Activated CD4-positive, alpha-beta T cell treated with anti-CD3 and anti-CD28 coated beads, Interleukin-2, Interleukin-4, amounts not matched to agents 100 ng/mL and 50 ng/mL, durations not matched to agents 16 hours and 8 hours (primary cell): ENCODE measurements at regions not wholly inside any gene's neighbourhood (a gene's known extent, or its start where the extent isn't known, plus 50 kb on each side); places are given as distances from the start of the nearest gene placed in this dataset.

ENCODE experiments used
- DNase-seq: peaks from one replicate; pipeline ENCODE4 v3.0.0-alpha.2; 2020; ENCODE audit warnings: low spot score

GRCh38 chr14:96617635-96618034, 115.5 kb downstream of the PAPOLA start:
- no peak for DNase-seq

DNA sequence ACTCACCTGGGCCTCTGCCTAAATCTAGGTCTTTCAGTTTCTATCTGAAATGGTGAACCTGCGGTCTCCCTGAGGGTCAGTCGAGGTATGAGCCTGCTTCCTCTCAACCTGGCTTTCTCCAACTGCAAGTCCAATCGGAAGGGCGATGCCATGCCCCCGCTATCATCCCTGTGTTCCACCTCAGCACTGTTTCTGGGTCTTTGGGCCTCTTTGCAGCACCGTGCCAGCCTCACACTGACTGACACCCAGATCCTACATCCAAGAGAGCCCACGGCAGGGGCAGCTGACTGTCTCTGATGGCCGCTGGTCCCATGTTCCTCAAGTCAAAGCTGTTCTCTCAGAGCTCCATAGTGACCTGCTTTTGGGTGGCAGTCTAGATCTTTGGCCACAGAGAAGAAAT, 120.7 kb downstream of the PAPOLA start:
- DNase-seq: no peak

DNA sequence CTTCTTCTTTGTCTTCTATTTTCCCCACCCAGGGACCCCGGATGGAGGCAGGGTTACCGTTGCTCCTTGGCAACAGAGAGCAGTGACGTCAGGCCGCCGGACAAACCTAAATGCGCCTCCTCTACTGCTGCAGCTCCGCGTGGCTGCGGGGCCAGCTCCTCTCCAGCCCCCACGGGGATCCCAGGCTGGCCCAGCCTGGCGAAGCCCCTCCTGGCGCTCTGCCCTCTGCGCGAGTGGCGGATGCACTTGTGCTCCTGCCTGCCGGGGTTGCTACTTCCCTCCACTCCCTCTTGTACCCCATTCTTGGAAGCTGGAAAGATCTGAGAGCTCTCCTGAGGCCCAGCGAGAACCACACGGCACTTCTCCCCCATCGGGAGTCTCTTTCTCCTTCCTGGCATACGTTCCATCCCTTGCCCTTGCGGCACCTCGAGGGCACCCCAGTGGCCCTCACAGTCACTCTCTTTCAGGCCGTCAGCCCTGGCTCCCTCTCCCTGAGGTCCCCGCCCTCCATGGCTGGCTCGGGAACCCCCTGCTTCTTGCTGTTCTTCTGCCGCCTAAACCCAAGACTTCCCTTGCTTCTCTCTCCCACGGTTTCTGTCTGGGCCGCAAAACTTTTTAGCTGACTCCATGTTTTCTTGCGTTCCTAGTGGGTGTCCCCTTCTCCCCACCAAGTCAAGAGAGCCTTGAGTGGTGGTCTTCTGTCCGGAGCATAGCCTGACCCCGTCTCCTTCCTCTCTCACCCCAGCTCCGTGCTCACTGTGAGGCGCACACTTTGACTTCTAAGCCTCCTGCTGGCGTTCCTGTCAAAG, 121.7 kb downstream of the PAPOLA start:
- no peak for DNase-seq

DNA sequence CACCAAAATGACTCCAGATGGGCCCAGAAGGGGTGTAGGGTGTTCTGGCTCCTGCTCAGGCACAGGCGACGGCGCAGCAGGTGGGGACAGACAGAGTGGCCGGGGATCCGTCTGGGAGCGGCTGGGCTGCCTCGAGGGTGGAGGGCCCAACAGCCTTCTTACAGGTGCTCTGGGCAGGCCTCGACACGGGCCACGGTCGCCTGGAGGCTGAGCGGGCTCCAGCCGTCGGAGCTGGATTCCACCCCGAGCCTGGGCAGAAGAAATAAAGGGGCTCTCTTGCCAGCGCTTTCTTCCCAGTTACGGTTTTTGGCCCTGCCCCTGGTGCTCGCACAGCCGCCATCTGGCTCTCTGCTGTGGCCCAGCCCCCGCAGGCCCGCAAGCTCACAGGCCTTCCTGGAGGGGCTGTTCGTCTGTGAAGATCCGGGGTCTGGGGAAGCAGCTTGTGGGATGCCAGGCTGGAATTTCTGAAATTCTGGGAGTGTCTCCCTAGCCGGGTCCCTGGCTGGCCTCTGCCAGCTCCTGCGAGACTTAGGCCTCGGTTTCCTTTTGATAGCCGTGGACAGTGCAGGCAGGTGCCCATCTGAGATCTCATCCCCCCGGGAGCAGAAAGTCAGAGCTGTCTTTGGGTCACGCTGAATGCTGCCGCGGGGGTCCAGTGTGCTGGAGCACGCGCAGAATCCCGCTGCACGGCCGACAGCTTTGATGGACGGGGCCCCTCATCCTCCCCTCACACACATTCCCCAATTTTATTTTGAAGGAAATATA, 122.7 kb downstream of the PAPOLA start:
- no peak for DNase-seq

DNA sequence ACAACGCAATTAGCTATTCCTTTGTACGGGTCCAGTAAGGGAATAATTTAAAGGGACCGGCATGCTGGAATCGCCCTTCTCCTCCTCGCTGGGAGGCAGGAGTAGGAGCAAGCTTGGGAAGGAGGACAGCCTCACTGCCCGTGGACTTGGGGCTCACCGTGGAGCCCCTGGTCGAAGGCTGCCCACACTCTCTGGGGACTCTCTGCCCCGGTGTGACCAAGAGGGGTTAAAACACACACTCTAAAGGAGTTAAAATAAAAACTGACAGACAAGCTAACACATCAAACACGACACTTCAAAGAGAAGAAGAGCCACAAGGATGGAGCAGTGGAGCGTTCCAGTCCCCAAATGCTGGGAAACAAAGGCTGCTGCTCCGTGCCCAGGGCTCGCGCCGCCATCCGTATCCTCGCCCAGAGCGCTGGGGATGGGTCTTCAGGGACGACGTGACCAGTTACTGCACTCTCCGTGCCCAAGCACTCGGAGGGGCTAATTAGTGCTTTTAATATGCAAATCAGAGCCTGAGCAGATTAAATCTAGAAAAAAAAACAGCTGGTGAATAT, 123.3 kb downstream of the PAPOLA start:
- no peak for DNase-seq

- DNase-seq: no peak
Observed at GRCh38 chr14:96626121-96626768, 124.1 kb downstream of the PAPOLA start.

DNA sequence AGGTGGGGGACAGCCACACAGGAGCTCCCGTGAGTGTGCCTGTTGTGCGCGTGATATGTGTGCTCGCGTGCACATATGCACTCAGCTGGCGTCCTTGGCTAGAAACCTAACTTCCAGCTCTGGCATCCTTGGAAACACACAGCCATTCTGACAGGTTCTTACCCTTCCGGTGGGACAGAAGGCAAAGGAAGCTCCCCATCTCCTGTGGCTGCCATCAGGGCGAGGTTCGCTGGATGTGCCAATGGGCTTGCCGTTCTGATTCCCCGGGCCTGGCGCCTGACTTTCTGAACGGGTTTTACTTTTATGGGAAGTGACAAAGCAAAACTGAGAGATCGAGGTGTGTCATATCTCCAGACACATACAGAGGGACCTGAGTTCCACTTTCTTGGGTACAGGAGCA, 124.7 kb downstream of the PAPOLA start:
- peak; percentile 22 for DNase-seq

DNA sequence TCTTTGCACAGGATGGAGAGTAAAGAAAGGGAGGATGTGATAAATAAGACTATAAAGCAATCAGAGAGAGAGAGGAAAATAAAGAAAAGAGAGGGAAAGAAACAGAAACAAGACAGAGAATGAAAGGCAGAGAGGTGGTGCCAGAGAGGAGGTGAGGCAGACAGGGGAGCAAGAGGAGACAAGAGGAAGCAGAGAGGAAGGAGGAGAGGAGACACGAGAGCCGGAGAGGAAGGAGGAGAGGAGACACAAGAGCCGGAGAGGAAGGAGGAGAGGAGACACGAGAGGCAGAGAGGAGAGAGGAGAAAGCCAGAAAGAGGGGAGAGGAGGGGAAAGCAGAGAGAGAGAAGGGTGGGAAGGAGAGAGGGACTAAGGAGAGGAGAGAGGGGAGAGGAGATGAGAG, 125.2 kb downstream of the PAPOLA start:
- DNase-seq: no peak

- no peak for DNase-seq
Observed at GRCh38 chr14:96627811-96628775, 125.9 kb downstream of the PAPOLA start.

DNA sequence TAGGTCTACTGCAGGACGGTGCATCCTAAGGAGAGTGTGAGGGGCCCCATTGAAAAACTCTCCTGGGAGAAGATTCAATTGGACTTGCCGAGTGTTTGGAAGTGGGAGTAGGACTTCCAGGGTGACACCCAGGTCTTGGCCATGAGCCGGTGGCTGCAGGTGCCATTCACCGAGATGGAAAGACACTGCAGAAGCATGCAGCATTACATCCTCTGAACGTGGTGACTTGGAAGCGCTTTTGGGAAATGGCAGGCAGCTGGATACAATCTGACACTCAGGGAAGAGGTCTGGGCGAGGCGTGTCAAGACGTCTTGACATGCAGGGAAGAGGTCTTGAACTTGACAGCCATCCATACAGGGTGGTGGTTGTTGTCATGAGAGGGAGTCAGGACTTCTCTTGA, 126.9 kb downstream of the PAPOLA start:
- DNase-seq: no peak

DNA sequence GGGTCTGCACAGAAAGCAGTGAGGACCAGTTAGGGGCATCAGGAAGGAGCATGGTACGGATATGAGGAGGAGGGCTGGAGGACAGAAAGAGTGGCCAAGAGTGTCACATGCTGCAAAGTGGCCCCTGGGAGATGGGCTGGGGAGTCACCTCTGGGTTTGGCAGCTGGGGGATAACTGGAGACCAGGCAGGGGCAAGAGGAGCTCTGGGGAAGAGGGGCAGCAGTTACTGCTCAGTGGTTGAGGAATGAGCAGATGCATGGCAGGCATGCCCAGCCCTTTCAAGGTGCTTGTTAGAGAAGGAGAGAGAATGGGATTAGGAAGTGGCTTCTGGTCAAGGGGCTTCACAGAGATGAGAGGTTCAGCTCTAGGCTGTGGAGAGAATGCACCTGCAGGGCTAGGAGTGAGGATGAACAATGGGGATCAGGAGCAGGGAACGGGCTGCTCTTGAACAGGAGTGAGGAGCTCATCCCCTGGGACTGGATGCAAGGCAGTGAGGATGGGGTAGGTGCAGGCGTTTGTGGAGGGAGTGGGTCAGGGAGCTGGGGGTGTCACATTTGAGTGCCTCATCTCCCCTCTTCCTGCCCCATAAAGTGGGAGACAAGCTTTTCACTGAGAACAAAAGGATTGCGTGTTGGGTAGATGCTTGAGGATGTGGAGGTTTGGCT, 127.5 kb downstream of the PAPOLA start:
- no peak for DNase-seq

- no peak for DNase-seq
Observed at GRCh38 chr14:96630281-96630680, 128.1 kb downstream of the PAPOLA start.

DNA sequence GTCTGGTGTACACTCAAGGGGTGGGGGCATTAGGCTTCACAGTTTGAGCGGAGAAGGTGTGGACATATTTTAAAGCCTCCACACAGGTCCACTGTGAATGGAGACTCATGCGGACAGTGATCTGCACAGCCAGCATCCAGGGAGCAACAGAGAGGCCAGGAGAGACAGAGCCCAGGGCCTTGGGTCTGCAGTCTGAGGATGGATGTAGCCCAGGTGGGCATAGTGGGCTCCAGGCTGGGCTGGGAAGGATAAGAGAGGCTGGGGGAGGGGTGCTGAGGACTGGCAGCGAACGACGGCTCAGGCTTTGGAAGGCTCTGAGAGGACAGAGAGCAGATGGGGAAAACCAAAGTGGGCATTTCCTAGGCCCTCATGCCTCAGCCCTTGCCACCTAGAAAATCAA, 128.8 kb downstream of the PAPOLA start:
- DNase-seq: no peak

GRCh38 chr14:96631621-96632362, 129.6 kb downstream of the PAPOLA start:
- DNase-seq: no peak

DNA sequence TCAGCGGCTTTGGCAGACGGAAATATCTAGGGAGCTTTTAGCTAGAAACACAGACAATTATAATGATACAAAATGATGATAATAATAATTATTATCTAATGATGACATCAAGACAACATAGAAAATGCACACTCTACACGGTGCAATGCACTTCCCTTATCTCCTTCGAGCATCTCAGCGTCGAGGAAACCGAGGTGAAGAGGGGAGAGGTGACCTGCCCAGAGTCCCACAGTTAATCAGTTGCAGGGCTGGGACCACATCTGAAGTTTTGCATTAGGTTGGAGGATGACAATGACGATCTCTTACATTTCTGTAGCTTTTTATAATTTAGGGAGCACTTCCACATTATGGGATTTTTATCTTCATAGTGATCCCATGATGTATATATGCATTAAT, 130.2 kb downstream of the PAPOLA start:
- DNase-seq: no peak

DNA sequence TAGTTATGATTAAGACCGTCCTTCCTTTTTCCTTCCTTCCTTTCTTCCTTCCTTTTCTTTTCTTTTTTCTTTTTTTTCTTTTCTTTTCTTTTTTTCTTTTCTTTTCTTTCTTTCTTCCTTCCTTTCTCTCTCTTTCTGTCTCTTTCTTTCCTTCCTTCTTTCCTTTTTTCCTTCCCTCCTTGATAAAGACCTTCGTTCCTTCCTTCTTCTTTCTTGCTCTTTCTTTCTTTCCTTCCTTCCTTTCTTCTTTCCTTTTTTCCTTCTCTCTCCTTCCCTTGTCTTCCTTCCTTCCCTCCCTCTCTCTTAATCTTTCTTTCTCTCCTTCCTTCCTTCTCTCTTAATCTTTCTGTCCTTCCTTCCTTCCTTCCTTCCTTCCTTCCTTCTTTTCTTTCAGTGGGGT, 130.9 kb downstream of the PAPOLA start:
- no peak for DNase-seq

- no peak for DNase-seq
Observed at GRCh38 chr14:96634481-96634880, 132.3 kb downstream of the PAPOLA start.

- DNase-seq: no peak
Observed at GRCh38 chr14:96634896-96635295, 132.7 kb downstream of the PAPOLA start.

GRCh38 chr14:96635850-96636249, 133.7 kb downstream of the PAPOLA start:
- DNase-seq: no peak

GRCh38 chr14:96637521-96637920, 135.3 kb downstream of the PAPOLA start:
- no peak for DNase-seq
